ENCODE measurements at regions not wholly inside any gene's neighbourhood (a gene's known extent, or its start where the extent isn't known, plus 50 kb on each side); places are given as distances from the start of the nearest gene placed in this dataset.

GRCh38 chr3:132255041-132255745 is 62.0 kb upstream of the ACP3 start:
- no peak for TF ChIP-seq TARDBP (IDR thresholded peaks at IDR 0.05)
- TF ChIP-seq LEF1 (IDR thresholded peaks at IDR 0.05; ENCODE audit: borderline replicate concordance), result no peak
- no peak for TF ChIP-seq BHLHE40 (IDR thresholded peaks at IDR 0.05; ENCODE audit: borderline replicate concordance)
- no peak for TF ChIP-seq ELF4 (IDR thresholded peaks at IDR 0.05)
- no peak for TF ChIP-seq FOXK2 (IDR thresholded peaks at IDR 0.05)
- TF ChIP-seq SP1 (IDR thresholded peaks at IDR 0.05), result no peak
- TF ChIP-seq SUZ12 (IDR thresholded peaks at IDR 0.05), result no peak
- no peak for TF ChIP-seq CTBP1 (IDR thresholded peaks at IDR 0.05; ENCODE audit: borderline replicate concordance)
- TF ChIP-seq, protein P1, sequence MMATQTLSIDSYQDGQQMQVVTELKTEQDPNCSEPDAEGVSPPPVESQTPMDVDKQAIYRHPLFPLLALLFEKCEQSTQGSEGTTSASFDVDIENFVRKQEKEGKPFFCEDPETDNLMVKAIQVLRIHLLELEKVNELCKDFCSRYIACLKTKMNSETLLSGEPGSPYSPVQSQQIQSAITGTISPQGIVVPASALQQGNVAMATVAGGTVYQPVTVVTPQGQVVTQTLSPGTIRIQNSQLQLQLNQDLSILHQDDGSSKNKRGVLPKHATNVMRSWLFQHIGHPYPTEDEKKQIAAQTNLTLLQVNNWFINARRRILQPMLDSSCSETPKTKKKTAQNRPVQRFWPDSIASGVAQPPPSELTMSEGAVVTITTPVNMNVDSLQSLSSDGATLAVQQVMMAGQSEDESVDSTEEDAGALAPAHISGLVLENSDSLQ (IDR thresholded peaks at IDR 0.05), result no peak
